ENCODE measurements at regions not wholly inside any gene's neighbourhood (a gene's known extent, or its start where the extent isn't known, plus 50 kb on each side); places are given as distances from the start of the nearest gene placed in this dataset.

GRCh38 chr9:27654629-27655285, 81.5 kb upstream of the C9orf72 start (continued):
- TF ChIP-seq CTCF (IDR thresholded peaks at IDR 0.05; ENCODE audit: control extremely low read depth in 1 of 3, insufficient read depth in 1 of 3, low read depth in 1 of 3, low read length in 3 of 3) (no peak), CHD7 (IDR thresholded peaks at IDR 0.05; ENCODE audit: insufficient replicate concordance, low read length) (no peak), BCL11A (IDR thresholded peaks at IDR 0.05; ENCODE audit: low read depth in 2 of 2, low read length in 2 of 2) (no peak), CEBPB (IDR thresholded peaks at IDR 0.05; ENCODE audit: low read depth, low read length) (no peak), ASH2L (IDR thresholded peaks at IDR 0.05; ENCODE audit: low read length) (no peak), GABPA (IDR thresholded peaks at IDR 0.05; ENCODE audit: borderline replicate concordance, insufficient read depth, low read length) (no peak), TBP (IDR thresholded peaks at IDR 0.05; ENCODE audit: low read depth, low read length) (no peak), RAD21 (IDR thresholded peaks at IDR 0.05 in 1 of 2, conservative IDR thresholded peaks at IDR 0.05 in 1 of 2; ENCODE audit: low read depth in 2 of 2, low read length in 2 of 2) (no peak)
